Esophagus squamous epithelium (tissue), 5 donors: ENCODE measurements at regions not wholly inside any gene's neighbourhood (a gene's known extent, or its start where the extent isn't known, plus 50 kb on each side); places are given as distances from the start of the nearest gene placed in this dataset.

Source experiments
- DNase-seq: peaks from one replicate; lab custom pipeline; 2025; lab: John Stamatoyannopoulos, UW
- H3K27ac ChIP-seq, 4 donors: fragments of 200-600 bp; sonication (generic); one replicate each; pipeline ENCODE4 v1.5.1; 2016 to 2019; ENCODE audit warnings: mild to moderate bottlenecking in 1 of 4
- H3K27me3 ChIP-seq, 4 donors: fragments of 200-600 bp; sonication (generic); 1 replicate in 3 of 4; 2 replicates in 1 of 4; pipeline versions ENCODE4 v1.5.1 to v1.6.0; 2017 to 2021; ENCODE audit warnings: antibody characterized with exemption in 1 of 4
- H3K36me3 ChIP-seq, 3 donors: fragments of 200-600 bp; sonication (generic); one replicate each; pipeline ENCODE4 v1.5.1; 2016 to 2019
- H3K4me1 ChIP-seq, 3 donors: fragments of 200-600 bp; sonication (generic); one replicate each; pipeline ENCODE4 v1.5.1; 2017 to 2019
- H3K4me3 ChIP-seq, 4 donors: fragments of 200-600 bp; sonication (generic); 1 replicate in 3 of 4; 2 replicates in 1 of 4; pipeline ENCODE4 v1.5.1; 2016 to 2019; ENCODE audit warnings: mild to moderate bottlenecking in 2 of 4, moderate library complexity in 1 of 4
- H3K9me3 ChIP-seq, 3 donors: fragments of 200-600 bp; sonication (generic); one replicate each; pipeline ENCODE4 v1.5.1; 2016 to 2019
- POLR2A ChIP-seq, 4 donors: fragments of 450-650 bp; IDR thresholded peaks; one replicate each; pipeline ENCODE4 v1.6.1; 2017; ENCODE audit warnings: antibody characterized with exemption in 4 of 4, mild to moderate bottlenecking in 4 of 4, moderate library complexity in 3 of 4
- WGBS, 2 donors: methylation state at CpG; one replicate each; pipeline ENCODE4 v1.1.5; 2018; 5-methylcytosine and 5-hydroxymethylcytosine counted together
- intact Hi-C: fragments of 100-400 bp; cut with DNase I; formaldehyde crosslinking; loops from one replicate; pipeline ENCODE4 v1.15.0; 2022
- TF ChIP-seq, protein P1 (sequence below), 6 experiments: fragments of 450-650 bp in 4 of 6; fragments of 200-600 bp in 2 of 6; sonication (generic) in 2 of 6; IDR thresholded peaks; one replicate each; pipeline ENCODE4 v1.5.1; 2016 to 2019; ENCODE audit warnings: antibody characterized with exemption in 6 of 6, mild to moderate bottlenecking in 4 of 6, moderate library complexity in 4 of 6
- donor health status: DM: yes; HTN: yes; CAD: no.

GRCh38 chr5:68041293-68041692, 174.3 kb upstream of the PIK3R1 start:
- no peak for DNase-seq
- Histone ChIP-seq H3K27ac (no peak overlapping the region), H3K27me3 (peaks cover 0 to 29% (median 0%) of the 10 kb centered on the region in 4 donors), H3K9me3 (no peaks in the 10 kb centered on the region), H3K4me1 (no peaks in the 10 kb centered on the region), H3K4me3 (no peak overlapping the region), H3K36me3 (no peaks in the 10 kb centered on the region)
- intact Hi-C loops, result no loop called here
- TF ChIP-seq, protein P1, sequence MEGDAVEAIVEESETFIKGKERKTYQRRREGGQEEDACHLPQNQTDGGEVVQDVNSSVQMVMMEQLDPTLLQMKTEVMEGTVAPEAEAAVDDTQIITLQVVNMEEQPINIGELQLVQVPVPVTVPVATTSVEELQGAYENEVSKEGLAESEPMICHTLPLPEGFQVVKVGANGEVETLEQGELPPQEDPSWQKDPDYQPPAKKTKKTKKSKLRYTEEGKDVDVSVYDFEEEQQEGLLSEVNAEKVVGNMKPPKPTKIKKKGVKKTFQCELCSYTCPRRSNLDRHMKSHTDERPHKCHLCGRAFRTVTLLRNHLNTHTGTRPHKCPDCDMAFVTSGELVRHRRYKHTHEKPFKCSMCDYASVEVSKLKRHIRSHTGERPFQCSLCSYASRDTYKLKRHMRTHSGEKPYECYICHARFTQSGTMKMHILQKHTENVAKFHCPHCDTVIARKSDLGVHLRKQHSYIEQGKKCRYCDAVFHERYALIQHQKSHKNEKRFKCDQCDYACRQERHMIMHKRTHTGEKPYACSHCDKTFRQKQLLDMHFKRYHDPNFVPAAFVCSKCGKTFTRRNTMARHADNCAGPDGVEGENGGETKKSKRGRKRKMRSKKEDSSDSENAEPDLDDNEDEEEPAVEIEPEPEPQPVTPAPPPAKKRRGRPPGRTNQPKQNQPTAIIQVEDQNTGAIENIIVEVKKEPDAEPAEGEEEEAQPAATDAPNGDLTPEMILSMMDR (IDR thresholded peaks at IDR 0.05), result no peak
- TF ChIP-seq POLR2A (IDR thresholded peaks at IDR 0.05), result no peak
- 57 to 84% methylated on average over 6 to 7 of the region's 8 CpGs for whole genome bisulfite sequencing, 2 donors

- H3K27me3 ChIP-seq, result peaks cover 0 to 47% (median 0%) of the 10 kb centered on the region in 4 donors
- no peak overlapping the region for H3K27ac ChIP-seq
- 54 to 61% methylated on average over 6 of the region's 6 CpGs for WGBS, 2 donors
- H3K36me3 ChIP-seq, result no peaks in the 10 kb centered on the region
- TF ChIP-seq POLR2A (IDR thresholded peaks at IDR 0.05), result no peak
- TF ChIP-seq, protein P1 (IDR thresholded peaks at IDR 0.05), result no peak
- peaks cover 0 to 16% (median 0%) of the 10 kb centered on the region in 3 donors for H3K4me1 ChIP-seq
- no peak overlapping the region for H3K4me3 ChIP-seq
- H3K9me3 ChIP-seq, result no peaks in the 10 kb centered on the region
- intact Hi-C loops, result no loop called here
- no peak for DNase-seq
These were observed 178.0 kb upstream of the PIK3R1 start for GRCh38 chr5:68037546-68037945.

DNA sequence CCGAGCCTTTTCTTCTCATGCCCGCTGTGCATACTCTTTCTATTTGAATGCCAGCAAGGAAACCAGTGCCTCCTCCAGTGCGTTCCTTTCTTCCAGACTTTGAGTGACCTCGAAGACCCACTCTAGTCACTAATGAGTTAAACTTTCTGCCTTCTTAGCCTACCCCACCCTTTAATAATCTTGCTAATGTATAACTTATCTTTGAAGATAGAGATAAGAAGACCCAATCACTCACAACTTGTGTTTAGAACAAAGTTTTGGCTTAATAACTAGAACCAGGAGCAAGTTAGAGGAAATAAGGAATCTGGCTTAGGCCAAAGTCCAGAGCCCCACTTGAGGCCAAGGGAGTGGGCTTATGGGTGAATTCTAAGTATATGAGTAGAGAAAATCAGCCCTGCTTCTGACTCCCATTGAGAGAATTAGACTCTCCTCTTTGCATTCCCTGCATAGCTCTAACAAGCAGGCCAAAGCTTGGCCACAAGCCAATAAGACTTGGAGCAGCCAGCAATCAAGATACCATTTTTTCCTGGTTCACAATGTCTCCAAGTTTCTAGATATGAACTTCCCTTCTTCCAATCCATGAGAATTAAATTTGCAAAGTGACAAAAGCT, 181.5 kb upstream of the PIK3R1 start:
- intact Hi-C loops, result no loop called here
- Histone ChIP-seq H3K9me3 (no peaks in the 10 kb centered on the region), H3K27ac (no peak overlapping the region), H3K27me3 (peaks cover 0 to 49% (median 0%) of the 10 kb centered on the region in 4 donors), H3K4me1 (peaks cover 0 to 16% (median 0%) of the 10 kb centered on the region in 3 donors), H3K4me3 (no peak overlapping the region), H3K36me3 (no peaks in the 10 kb centered on the region)
- TF ChIP-seq, protein P1 (IDR thresholded peaks at IDR 0.05), result no peak
- no peak for TF ChIP-seq POLR2A (IDR thresholded peaks at IDR 0.05)
- DNase-seq, result no peak
- 89 to 96% methylated on average over 4 of the region's 4 CpGs for WGBS, 2 donors

- Histone ChIP-seq H3K4me1 (peaks cover 0 to 25% (median 5%) of the 10 kb centered on the region in 3 donors), H3K9me3 (no peaks in the 10 kb centered on the region), H3K27ac (no peak overlapping the region), H3K4me3 (no peak overlapping the region), H3K36me3 (no peaks in the 10 kb centered on the region), H3K27me3 (peaks cover 0 to 40% (median 0%) of the 10 kb centered on the region in 4 donors)
- DNase-seq, result no peak
- TF ChIP-seq POLR2A (IDR thresholded peaks at IDR 0.05), result no peak
- TF ChIP-seq, protein P1 (IDR thresholded peaks at IDR 0.05), result no peak
- 49 to 61% methylated on average over 5 of the region's 5 CpGs for WGBS, 2 donors
- intact Hi-C loops, result no loop called here
These were observed 182.5 kb upstream of the PIK3R1 start for GRCh38 chr5:68033029-68033428.

DNA sequence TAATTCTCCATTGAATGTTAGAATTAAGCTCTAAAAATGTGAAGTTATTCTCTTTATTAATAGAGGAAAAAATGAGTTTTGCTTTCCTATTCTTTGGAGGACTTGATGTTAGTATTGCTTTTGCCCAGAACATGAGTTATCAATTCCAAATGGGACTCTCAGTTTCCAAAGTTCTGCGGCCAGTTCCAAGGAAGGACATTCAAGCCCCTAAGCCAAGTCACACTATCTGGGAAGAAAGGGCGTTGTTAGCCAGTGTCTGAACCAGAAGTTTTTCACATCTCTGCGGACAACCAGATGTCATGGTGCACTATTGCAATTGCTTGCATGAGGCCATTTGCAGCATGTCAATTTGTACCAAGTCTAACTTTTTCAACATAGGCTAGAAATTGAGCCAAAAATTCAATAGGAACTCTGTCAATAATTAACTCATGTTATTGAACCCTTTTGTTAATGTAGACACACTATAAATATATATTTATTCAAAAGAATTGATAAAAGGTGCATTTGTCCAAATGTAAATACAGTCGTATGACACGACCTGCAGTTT, 183.3 kb upstream of the PIK3R1 start:
- no peak overlapping the region for H3K27ac ChIP-seq
- no peak for DNase-seq

More for the DNA sequence above, 183.3 kb upstream of the PIK3R1 start:
- Histone ChIP-seq H3K9me3 (no peaks in the 10 kb centered on the region), H3K27me3 (peaks cover 0 to 33% (median 0%) of the 10 kb centered on the region in 4 donors), H3K36me3 (no peaks in the 10 kb centered on the region), H3K4me1 (peaks cover 0 to 32% (median 5%) of the 10 kb centered on the region in 3 donors), H3K4me3 (no peak overlapping the region)
- intact Hi-C loops, result no loop called here
- WGBS, 2 donors, result 83 to 92% methylated on average over 5 of the region's 5 CpGs
- TF ChIP-seq, protein P1 (IDR thresholded peaks at IDR 0.05), result no peak
- no peak for TF ChIP-seq POLR2A (IDR thresholded peaks at IDR 0.05)
